ENCODE measurements at regions not wholly inside any gene's neighbourhood (a gene's known extent, or its start where the extent isn't known, plus 50 kb on each side); places are given as distances from the start of the nearest gene placed in this dataset.

DNA sequence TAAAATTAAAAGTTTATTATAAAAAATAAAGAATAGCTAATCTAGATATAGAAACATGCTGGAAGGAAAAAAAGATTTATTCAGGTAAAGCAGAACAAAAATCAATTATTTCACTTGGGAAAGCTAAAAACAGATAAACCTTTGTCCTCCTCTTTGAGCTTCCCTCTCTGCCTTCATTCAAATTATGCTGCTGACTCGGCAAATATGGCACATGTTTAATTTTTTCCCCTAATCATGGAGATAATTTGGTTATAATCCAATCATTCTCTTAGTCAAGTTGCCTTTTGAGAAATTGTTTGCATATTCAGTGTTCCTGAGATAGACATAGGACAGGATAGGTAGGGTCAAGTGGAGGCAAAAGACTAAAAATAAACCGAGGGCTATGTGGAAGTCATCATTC lies 556.8 kb upstream of the PTCHD4 start (continued):
- TF ChIP-seq, protein P1, sequence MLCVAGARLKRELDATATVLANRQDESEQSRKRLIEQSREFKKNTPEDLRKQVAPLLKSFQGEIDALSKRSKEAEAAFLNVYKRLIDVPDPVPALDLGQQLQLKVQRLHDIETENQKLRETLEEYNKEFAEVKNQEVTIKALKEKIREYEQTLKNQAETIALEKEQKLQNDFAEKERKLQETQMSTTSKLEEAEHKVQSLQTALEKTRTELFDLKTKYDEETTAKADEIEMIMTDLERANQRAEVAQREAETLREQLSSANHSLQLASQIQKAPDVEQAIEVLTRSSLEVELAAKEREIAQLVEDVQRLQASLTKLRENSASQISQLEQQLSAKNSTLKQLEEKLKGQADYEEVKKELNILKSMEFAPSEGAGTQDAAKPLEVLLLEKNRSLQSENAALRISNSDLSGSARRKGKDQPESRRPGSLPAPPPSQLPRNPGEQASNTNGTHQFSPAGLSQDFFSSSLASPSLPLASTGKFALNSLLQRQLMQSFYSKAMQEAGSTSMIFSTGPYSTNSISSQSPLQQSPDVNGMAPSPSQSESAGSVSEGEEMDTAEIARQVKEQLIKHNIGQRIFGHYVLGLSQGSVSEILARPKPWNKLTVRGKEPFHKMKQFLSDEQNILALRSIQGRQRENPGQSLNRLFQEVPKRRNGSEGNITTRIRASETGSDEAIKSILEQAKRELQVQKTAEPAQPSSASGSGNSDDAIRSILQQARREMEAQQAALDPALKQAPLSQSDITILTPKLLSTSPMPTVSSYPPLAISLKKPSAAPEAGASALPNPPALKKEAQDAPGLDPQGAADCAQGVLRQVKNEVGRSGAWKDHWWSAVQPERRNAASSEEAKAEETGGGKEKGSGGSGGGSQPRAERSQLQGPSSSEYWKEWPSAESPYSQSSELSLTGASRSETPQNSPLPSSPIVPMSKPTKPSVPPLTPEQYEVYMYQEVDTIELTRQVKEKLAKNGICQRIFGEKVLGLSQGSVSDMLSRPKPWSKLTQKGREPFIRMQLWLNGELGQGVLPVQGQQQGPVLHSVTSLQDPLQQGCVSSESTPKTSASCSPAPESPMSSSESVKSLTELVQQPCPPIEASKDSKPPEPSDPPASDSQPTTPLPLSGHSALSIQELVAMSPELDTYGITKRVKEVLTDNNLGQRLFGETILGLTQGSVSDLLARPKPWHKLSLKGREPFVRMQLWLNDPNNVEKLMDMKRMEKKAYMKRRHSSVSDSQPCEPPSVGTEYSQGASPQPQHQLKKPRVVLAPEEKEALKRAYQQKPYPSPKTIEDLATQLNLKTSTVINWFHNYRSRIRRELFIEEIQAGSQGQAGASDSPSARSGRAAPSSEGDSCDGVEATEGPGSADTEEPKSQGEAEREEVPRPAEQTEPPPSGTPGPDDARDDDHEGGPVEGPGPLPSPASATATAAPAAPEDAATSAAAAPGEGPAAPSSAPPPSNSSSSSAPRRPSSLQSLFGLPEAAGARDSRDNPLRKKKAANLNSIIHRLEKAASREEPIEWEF (IDR thresholded peaks at IDR 0.05; ENCODE audit: insufficient replicate concordance, low read depth, low read length), result no peak
- TF ChIP-seq STAT3 (IDR thresholded peaks at IDR 0.05; ENCODE audit: low read depth, low read length), result no peak
- TF ChIP-seq EZH2 (IDR thresholded peaks at IDR 0.05; ENCODE audit: borderline replicate concordance, control insufficient read depth, low read depth, low read length), result no peak
- TF ChIP-seq EED (IDR thresholded peaks at IDR 0.05; ENCODE audit: low read depth), result no peak
- no peak for TF ChIP-seq FOXK2 (IDR thresholded peaks at IDR 0.05)

DNA sequence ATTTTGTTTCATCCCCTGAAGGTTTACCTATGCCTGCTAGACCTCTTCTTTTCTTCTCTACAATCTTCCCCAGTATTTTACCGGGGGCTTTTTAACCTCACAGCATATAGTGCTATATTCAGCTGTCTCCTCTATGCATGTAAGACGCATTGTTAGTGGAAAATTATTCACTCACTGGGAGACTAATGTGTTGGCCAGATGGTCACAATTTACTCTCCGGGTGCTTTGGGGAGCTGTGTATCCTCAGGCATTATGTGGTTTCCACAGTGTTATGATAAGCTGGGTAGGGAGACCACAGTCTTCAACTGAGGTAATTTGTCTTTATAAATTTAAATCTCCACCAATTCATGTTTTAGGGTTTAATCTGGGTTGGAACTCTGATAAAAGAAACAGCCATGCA lies 553.8 kb upstream of the PTCHD4 start:
- Histone ChIP-seq H2AFZ (ENCODE audit: control insufficient read depth, low read depth, low read length) (no peak overlapping the region), H3K36me3 (ENCODE audit: control insufficient read depth in 2 of 2, insufficient read depth in 2 of 2, low read length in 1 of 2) (no peaks in the 10 kb centered on the region), H3K4me3 (no peak overlapping the region), H3K4me2 (ENCODE audit: control insufficient read depth, insufficient read depth) (no peak overlapping the region), H3K27me3 (replicated peaks in 1 of 2; ENCODE audit: control insufficient read depth in 2 of 2, insufficient read depth in 2 of 2, low read length in 1 of 2) (no peaks in the 10 kb centered on the region), H3K79me2 (ENCODE audit: control insufficient read depth, insufficient read depth, low read length) (no peaks in the 10 kb centered on the region), H3K9ac (ENCODE audit: control insufficient read depth, insufficient read depth, low read length) (no peak overlapping the region), H3K9me3 (replicated peaks; ENCODE audit: control insufficient read depth, insufficient read depth, low read length) (no peaks in the 10 kb centered on the region), H3K4me1 (ENCODE audit: control insufficient read depth, insufficient read depth, low read length) (no peaks in the 10 kb centered on the region), H4K20me1 (ENCODE audit: control insufficient read depth, insufficient read depth) (no peaks in the 10 kb centered on the region), H3K27ac (ENCODE audit: control insufficient read depth, insufficient read depth) (no peak overlapping the region)
- TF ChIP-seq SPI1 (IDR thresholded peaks at IDR 0.05; ENCODE audit: borderline replicate concordance, insufficient read depth, low read depth, low read length) (no peak), RBBP5 (conservative IDR thresholded peaks at IDR 0.05) (no peak), JUND (IDR thresholded peaks at IDR 0.05; ENCODE audit: low read depth, low read length) (no peak), CBX5 (IDR thresholded peaks at IDR 0.05; ENCODE audit: low read depth) (no peak)
- in situ Hi-C loops (cut with MboI) (no loop called here), intact Hi-C loops (cut with micrococcal nuclease; ENCODE audit: unreplicated experiment) (no loop called here)
- CTCF ChIA-PET, result no interaction called here
- FAIRE-seq (no peak), DNase-seq (ENCODE audit: low read depth, low spot score) (no peak), ATAC-seq (no peak)
- SMC1A ChIA-PET (ENCODE audit: uncharacterized antibody, unreplicated experiment), result no interaction called here
- 30% methylated on average over 3 of the region's 3 CpGs for WGBS (ENCODE audit: insufficient coverage, insufficient replicate concordance, low lambda C conversion rate, missing lambda C conversion rate)
- RAD21 ChIA-PET (ENCODE audit: unreplicated experiment), result no interaction called here
- no TSS peak for BruUV-seq (replicated peaks)
- POLR2A ChIA-PET, result no interaction called here

All from GM12878 (cell line).